ENCODE measurements at regions not wholly inside any gene's neighbourhood (a gene's known extent, or its start where the extent isn't known, plus 50 kb on each side); places are given as distances from the start of the nearest gene placed in this dataset.

GRCh38 chr13:74726206-74726605 lies 592.0 kb upstream of the KLF12 start:
- no peak for TF ChIP-seq CEBPB (IDR thresholded peaks at IDR 0.05)
- no peak for TF ChIP-seq EP300 (IDR thresholded peaks at IDR 0.05; ENCODE audit: borderline replicate concordance)
- no peak for TF ChIP-seq REST (IDR thresholded peaks at IDR 0.05; ENCODE audit: low read depth)

All from Ishikawa (cell line).